NCI-H2029 treated with DMSO at 0.1 percent for 48 hours (cell line): ENCODE measurements at regions not wholly inside any gene's neighbourhood (a gene's known extent, or its start where the extent isn't known, plus 50 kb on each side); places are given as distances from the start of the nearest gene placed in this dataset.
A peak's percentile ranks its signal among the peaks of the same experiment; 100 is the strongest.
"Not testable (repeated sequence)": the region's sequence is repeated elsewhere in the genome, so short reads cannot be mapped to it uniquely, and the experiment has no call there.

Experiments used
- DNase-seq: peaks from one replicate; lab custom pipeline; 2025; lab: John Stamatoyannopoulos, UW

GRCh38 chr13:111621164-111621563, 300.7 kb downstream of the TEX29 start:
- DNase-seq, result no peak

- no peak for DNase-seq
Observed at GRCh38 chr13:111622051-111622531, 301.6 kb downstream of the TEX29 start.

- no peak for DNase-seq
Observed at GRCh38 chr13:111623208-111623607, 302.8 kb downstream of the TEX29 start.

GRCh38 chr13:111623743-111624505, 303.5 kb downstream of the TEX29 start:
- no peak for DNase-seq

GRCh38 chr13:111625526-111626315, 305.3 kb downstream of the TEX29 start:
- no peak for DNase-seq

GRCh38 chr13:111626371-111627305, 306.2 kb downstream of the TEX29 start:
- peak; percentile 95 for DNase-seq

GRCh38 chr13:111627596-111627995, 307.2 kb downstream of the TEX29 start:
- no peak for DNase-seq

- DNase-seq, result no peak
Observed at GRCh38 chr13:111629016-111629415, 308.6 kb downstream of the TEX29 start.

GRCh38 chr13:111629457-111629856, 309.0 kb downstream of the TEX29 start:
- no peak for DNase-seq

GRCh38 chr13:111629926-111630325, 309.5 kb downstream of the TEX29 start:
- DNase-seq, result no peak

- no peak for DNase-seq
Observed at GRCh38 chr13:111630406-111630805, 310.0 kb downstream of the TEX29 start.

- DNase-seq, result not testable (repeated sequence)
Observed at GRCh38 chr13:111631271-111631670, 310.8 kb downstream of the TEX29 start.

- DNase-seq, result no peak
Observed at GRCh38 chr13:111632906-111633305, 312.5 kb downstream of the TEX29 start.

- no peak for DNase-seq
Observed at GRCh38 chr13:111633401-111633800, 313.0 kb downstream of the TEX29 start.

- no peak for DNase-seq
Observed at GRCh38 chr13:111634410-111634809, 314.0 kb downstream of the TEX29 start.

GRCh38 chr13:111636271-111636670, 315.8 kb downstream of the TEX29 start:
- DNase-seq, result no peak

GRCh38 chr13:111636804-111637203, 316.4 kb downstream of the TEX29 start:
- DNase-seq, result no peak

- DNase-seq, result no peak
Observed at GRCh38 chr13:111637365-111637764, 316.9 kb downstream of the TEX29 start.

GRCh38 chr13:111638233-111638632, 317.8 kb downstream of the TEX29 start:
- DNase-seq, result no peak

GRCh38 chr13:111639196-111639705, 318.8 kb downstream of the TEX29 start:
- DNase-seq, result no peak

- DNase-seq, result peak; percentile 71
Observed at GRCh38 chr13:111640006-111640405, 319.6 kb downstream of the TEX29 start.

- DNase-seq, result no peak
Observed at GRCh38 chr13:111640476-111640875, 320.0 kb downstream of the TEX29 start.
